IMR-90 (cell line): ENCODE measurements at regions not wholly inside any gene's neighbourhood (a gene's known extent, or its start where the extent isn't known, plus 50 kb on each side); places are given as distances from the start of the nearest gene placed in this dataset.

Experiments used
- ATAC-seq: fragments of 200-7000 bp; cut with Tn5 transposase; 2 replicates; pipeline ENCODE4 v1.9.1; 2020; ENCODE audit warnings: low read depth, mild to moderate bottlenecking, moderate library complexity
- BruUV-seq: library from RNA; stranded (reverse); fragments of 400-500 nt; replicated peaks from 2 replicates; lab custom pipeline; 2021; lab: Mats Ljungman, UMichigan
- CTCF ChIA-PET: fragments of 300-600 bp; formaldehyde crosslinking; extraction: SDS; loops from one replicate; lab custom pipeline; 2021; ENCODE audit warnings: antibody characterized with exemption; lab: Yijun Ruan, JAX
- POLR2A ChIA-PET: fragments of 300-600 bp; sonication (Branson Sonifier 250); formaldehyde crosslinking; loops from one replicate; lab custom pipeline; 2022; ENCODE audit warnings: antibody characterized with exemption; ENCODE audit not compliant: unreplicated experiment; lab: Charles Lee
- DNase-seq: peaks from one replicate; pipeline ENCODE4 v3.0.0; 2013
- H2AFZ ChIP-seq: replicated peaks from 2 replicates; pipeline ENCODE3; 2013; ENCODE audit warnings: low read length, mild to moderate bottlenecking; ENCODE audit not compliant: poor library complexity
- H2AK5ac ChIP-seq: 2 replicates; pipeline ENCODE4 v1.6.1; 2013; ENCODE audit warnings: low read depth, low read length, inconsistent platforms
- H2AK9ac ChIP-seq: replicated peaks from 2 replicates; pipeline ENCODE3; 2013; ENCODE audit warnings: mild to moderate bottlenecking, low read depth, low read length, moderate library complexity; ENCODE audit not compliant: poor library complexity
- H2BK120ac ChIP-seq: 2 replicates; pipeline ENCODE4 v1.6.1; 2013; ENCODE audit warnings: low read depth, low read length, inconsistent platforms
- H2BK15ac ChIP-seq: 3 replicates; pipeline ENCODE4 v1.6.1; 2013; ENCODE audit warnings: low read depth, low read length, inconsistent platforms
- H2BK20ac ChIP-seq: 2 replicates; pipeline ENCODE4 v1.6.1; 2013; ENCODE audit warnings: low read depth, mild to moderate bottlenecking, inconsistent platforms, low read length, moderate library complexity
- H2BK5ac ChIP-seq: 2 replicates; pipeline ENCODE4 v1.6.1; 2013; ENCODE audit warnings: mild to moderate bottlenecking, low read depth, low read length, inconsistent platforms; ENCODE audit not compliant: poor library complexity, severe bottlenecking
- H3K14ac ChIP-seq: replicated peaks from 2 replicates; pipeline ENCODE4 v1.6.1; 2013; ENCODE audit warnings: low read depth, low read length, inconsistent platforms
- H3K18ac ChIP-seq: 2 replicates; pipeline ENCODE4 v1.6.1; 2013; ENCODE audit warnings: low read depth, low read length, control low read depth
- H3K23ac ChIP-seq: 2 replicates; pipeline ENCODE4 v1.6.1; 2013; ENCODE audit warnings: low read depth, low read length, inconsistent platforms
- H3K27ac ChIP-seq: 2 replicates; pipeline ENCODE4 v1.5.1; 2013; ENCODE audit warnings: mild to moderate bottlenecking, control low read depth, low read length; ENCODE audit not compliant: insufficient read depth
- H3K27me3 ChIP-seq: 2 replicates; pipeline ENCODE4 v1.6.1; 2013; ENCODE audit warnings: low read length; ENCODE audit not compliant: control insufficient read depth, insufficient read depth
- H3K36me3 ChIP-seq: 2 replicates; pipeline ENCODE4 v1.6.1; 2013; ENCODE audit warnings: low read length, mixed read lengths; ENCODE audit not compliant: control insufficient read depth, insufficient read depth
- H3K4ac ChIP-seq: 2 replicates; pipeline ENCODE4 v1.6.1; 2013; ENCODE audit warnings: low read depth, low read length, inconsistent platforms
- H3K4me1 ChIP-seq: 2 replicates; pipeline ENCODE4 v1.6.1; 2013; ENCODE audit warnings: low read length, mixed read lengths; ENCODE audit not compliant: control insufficient read depth, insufficient read depth
- H3K4me2 ChIP-seq: 2 replicates; pipeline ENCODE4 v1.6.1; 2013; ENCODE audit warnings: low read depth, mild to moderate bottlenecking, control low read depth, low read length, moderate library complexity
- H3K4me3 ChIP-seq: 2 replicates; pipeline ENCODE4 v1.5.1; 2013; ENCODE audit warnings: low read depth, mild to moderate bottlenecking, control low read depth, low read length, moderate library complexity; ENCODE audit not compliant: insufficient read depth
- H3K56ac ChIP-seq: 2 replicates; pipeline ENCODE4 v1.6.1; 2013; ENCODE audit warnings: low read length, inconsistent platforms; ENCODE audit not compliant: insufficient read depth; ENCODE audit errors: extremely low read depth
- H3K79me1 ChIP-seq, 2 experiments: 2 replicates each; pipeline ENCODE4 v1.6.1; 2013; ENCODE audit warnings: low read length in 2 of 2, inconsistent platforms in 1 of 2, low read depth in 1 of 2
- H3K9ac ChIP-seq: 2 replicates; pipeline ENCODE4 v1.6.1; 2013; ENCODE audit warnings: low read depth, low read length, control low read depth
- H3K9me1 ChIP-seq: 2 replicates; pipeline ENCODE4 v1.6.1; 2013; ENCODE audit warnings: low read length, inconsistent platforms; ENCODE audit not compliant: insufficient read depth
- H3K9me3 ChIP-seq: 2 replicates; pipeline ENCODE4 v1.6.1; 2013; ENCODE audit warnings: low read length; ENCODE audit not compliant: control insufficient read depth, insufficient read depth
- H4K20me1 ChIP-seq: 2 replicates; pipeline ENCODE4 v1.6.1; 2013; ENCODE audit warnings: low read length, inconsistent platforms; ENCODE audit not compliant: insufficient read depth
- H4K5ac ChIP-seq: 2 replicates; pipeline ENCODE4 v1.6.1; 2013; ENCODE audit warnings: mild to moderate bottlenecking, low read depth, low read length, control low read depth
- H4K8ac ChIP-seq, 2 experiments: 2 replicates each; pipeline ENCODE4 v1.6.1; 2013; ENCODE audit warnings: low read depth in 2 of 2, low read length in 2 of 2, control low read depth in 1 of 2, inconsistent platforms in 1 of 2
- H4K91ac ChIP-seq: 2 replicates; pipeline ENCODE4 v1.6.1; 2013; ENCODE audit warnings: low read depth, low read length, inconsistent platforms; ENCODE audit not compliant: insufficient read depth
- BHLHE40 ChIP-seq: fragments of 150-350 bp; IDR thresholded peaks from 2 replicates; pipeline ENCODE4 v1.6.1; 2016; ENCODE audit warnings: mild to moderate bottlenecking, low read depth, low read length
- CHD1 ChIP-seq: IDR thresholded peaks from 2 replicates; pipeline ENCODE4 v1.6.1; 2012; ENCODE audit warnings: low read depth, low read length, improper control_type of control experiment
- ELK1 ChIP-seq: fragments of 150-350 bp; IDR thresholded peaks from 2 replicates; pipeline ENCODE4 v1.6.1; 2016; ENCODE audit warnings: low read depth, mild to moderate bottlenecking, low read length, moderate library complexity, borderline replicate concordance
- FOS ChIP-seq: fragments of 150-350 bp; IDR thresholded peaks from 2 replicates; pipeline ENCODE4 v1.6.1; 2016; ENCODE audit warnings: low read depth, low read length
- MAFK ChIP-seq: IDR thresholded peaks from 2 replicates; pipeline ENCODE4 v1.6.1; 2012; ENCODE audit warnings: low read depth, low read length, improper control_type of control experiment
- MAZ ChIP-seq: IDR thresholded peaks from 2 replicates; pipeline ENCODE4 v1.6.1; 2012; ENCODE audit warnings: low read depth, mild to moderate bottlenecking, low read length, improper control_type of control experiment, moderate library complexity, borderline replicate concordance
- POLR2A ChIP-seq: IDR thresholded peaks from 2 replicates; pipeline ENCODE4 v1.6.1; 2012; ENCODE audit warnings: mild to moderate bottlenecking, low read depth, low read length
- RFX5 ChIP-seq: IDR thresholded peaks from 2 replicates; pipeline ENCODE4 v1.8.0; 2012; ENCODE audit warnings: low read depth, mild to moderate bottlenecking, low read length, moderate library complexity
- SMC3 ChIP-seq: fragments of 150-350 bp; IDR thresholded peaks from 2 replicates; pipeline ENCODE4 v1.6.1; 2016; ENCODE audit warnings: low read depth, mild to moderate bottlenecking, antibody characterized with exemption, low read length, moderate library complexity
- USF2 ChIP-seq: fragments of 150-350 bp; IDR thresholded peaks from 2 replicates; pipeline ENCODE4 v1.6.1; 2017; ENCODE audit warnings: mild to moderate bottlenecking, antibody characterized with exemption, low read length, low read depth
- WGBS, 2 experiments: methylation state at CpG; one replicate each; pipeline versions ENCODE4 v1.1.5 to v1.1.7; 2013; ENCODE audit warnings: missing lambda C conversion rate in 2 of 2; ENCODE audit not compliant: insufficient read length in 1 of 2; ENCODE audit errors: extremely low coverage in 2 of 2; 5-methylcytosine and 5-hydroxymethylcytosine counted together
- dilution Hi-C: fragments of 300-500 bp; cut with HindIII; formaldehyde crosslinking; loops from one replicate; pipeline ENCODE4 v1.14.3; 2018; ENCODE audit warnings: low sequenced_read_pairs; ENCODE audit not compliant: unreplicated experiment
- in situ Hi-C: fragments of 300-500 bp; cut with MboI; formaldehyde crosslinking; loops from 3 replicates; pipeline ENCODE4 v1.14.3; 2019; ENCODE audit warnings: low sequenced_read_pairs, inconsistent platforms, mixed read lengths
- intact Hi-C: fragments of 100-400 bp; cut with micrococcal nuclease; formaldehyde crosslinking; loops from 2 replicates; pipeline ENCODE4 v1.10.0; 2022
- TF ChIP-seq, protein P1 (sequence below): conservative IDR thresholded peaks from 2 replicates; pipeline ENCODE4 v1.5.1; 2012; ENCODE audit warnings: mild to moderate bottlenecking, low read depth, low read length, improper control_type of control experiment

DNA sequence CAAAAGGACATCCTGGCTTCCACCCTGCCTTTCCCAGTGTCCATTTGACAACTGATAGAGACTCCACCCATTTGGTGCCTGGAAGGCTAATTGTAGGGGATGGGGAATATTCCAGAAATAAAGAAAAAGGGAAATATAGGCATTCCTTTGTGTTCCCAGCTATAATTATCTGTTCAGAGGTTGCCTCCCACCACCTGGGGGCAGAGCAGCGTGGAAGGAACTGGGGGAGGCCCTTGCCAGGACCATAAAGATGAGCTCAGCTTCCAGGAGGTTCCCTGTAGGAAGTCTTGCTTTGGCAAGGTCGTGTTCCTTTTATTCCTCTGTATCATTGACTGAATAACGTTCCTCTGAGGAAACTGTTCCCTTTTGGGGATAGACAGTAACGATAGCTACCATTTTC is 214.7 kb downstream of the TFAP2C start:
- TF ChIP-seq SMC3 (no peak), ELK1 (no peak), MAZ (no peak), BHLHE40 (no peak), POLR2A (no peak), FOS (no peak), RFX5 (no peak), MAFK (no peak), CHD1 (no peak), USF2 (no peak)
- TF ChIP-seq, protein P1, sequence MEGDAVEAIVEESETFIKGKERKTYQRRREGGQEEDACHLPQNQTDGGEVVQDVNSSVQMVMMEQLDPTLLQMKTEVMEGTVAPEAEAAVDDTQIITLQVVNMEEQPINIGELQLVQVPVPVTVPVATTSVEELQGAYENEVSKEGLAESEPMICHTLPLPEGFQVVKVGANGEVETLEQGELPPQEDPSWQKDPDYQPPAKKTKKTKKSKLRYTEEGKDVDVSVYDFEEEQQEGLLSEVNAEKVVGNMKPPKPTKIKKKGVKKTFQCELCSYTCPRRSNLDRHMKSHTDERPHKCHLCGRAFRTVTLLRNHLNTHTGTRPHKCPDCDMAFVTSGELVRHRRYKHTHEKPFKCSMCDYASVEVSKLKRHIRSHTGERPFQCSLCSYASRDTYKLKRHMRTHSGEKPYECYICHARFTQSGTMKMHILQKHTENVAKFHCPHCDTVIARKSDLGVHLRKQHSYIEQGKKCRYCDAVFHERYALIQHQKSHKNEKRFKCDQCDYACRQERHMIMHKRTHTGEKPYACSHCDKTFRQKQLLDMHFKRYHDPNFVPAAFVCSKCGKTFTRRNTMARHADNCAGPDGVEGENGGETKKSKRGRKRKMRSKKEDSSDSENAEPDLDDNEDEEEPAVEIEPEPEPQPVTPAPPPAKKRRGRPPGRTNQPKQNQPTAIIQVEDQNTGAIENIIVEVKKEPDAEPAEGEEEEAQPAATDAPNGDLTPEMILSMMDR = no peak
- Histone ChIP-seq H3K36me3 (no peaks in the 10 kb centered on the region), H2BK5ac (no peak overlapping the region), H3K18ac (no peak overlapping the region), H4K91ac (no peak overlapping the region), H3K14ac (no peak overlapping the region), H2BK120ac (no peak overlapping the region), H3K56ac (no peak overlapping the region), H3K9ac (no peak overlapping the region), H4K20me1 (no peaks in the 10 kb centered on the region), H3K4me3 (no peak overlapping the region), H3K4me2 (no peak overlapping the region), H2BK15ac (no peak overlapping the region), H3K9me3 (no peaks in the 10 kb centered on the region), H3K27ac (no peak overlapping the region), H3K9me1 (no peaks in the 10 kb centered on the region), H3K79me1 (no peaks in the 10 kb centered on the region), H3K23ac (no peak overlapping the region), H3K4me1 (no peaks in the 10 kb centered on the region), H2AFZ (no peak overlapping the region), H4K8ac (no peak overlapping the region), H2AK5ac (no peak overlapping the region), H2AK9ac (no peak overlapping the region), H3K4ac (no peak overlapping the region), H3K27me3 (no peaks in the 10 kb centered on the region; the same call in 1 of the 2 replicates), H2BK20ac (no peak overlapping the region), H4K5ac (no peak overlapping the region)
- no peak for DNase-seq
- intact Hi-C loops = no loop called here
- CTCF ChIA-PET = no interaction called here
- in situ Hi-C loops = no loop called here
- dilution Hi-C loops = no loop called here
- POLR2A ChIA-PET = no interaction called here
- no peak for ATAC-seq
- WGBS, 2 experiments = no CpG with 5 or more reads among the region's 4 CpGs
- no TSS peak for BruUV-seq
